ENCODE measurements at regions not wholly inside any gene's neighbourhood (a gene's known extent, or its start where the extent isn't known, plus 50 kb on each side); places are given as distances from the start of the nearest gene placed in this dataset.

- H3K79me2 ChIP-seq (ENCODE audit: low read depth) = no peaks in the 10 kb centered on the region
- no peak for TF ChIP-seq EZH2 (IDR thresholded peaks at IDR 0.05; ENCODE audit: low read depth)
- TF ChIP-seq, protein P1, sequence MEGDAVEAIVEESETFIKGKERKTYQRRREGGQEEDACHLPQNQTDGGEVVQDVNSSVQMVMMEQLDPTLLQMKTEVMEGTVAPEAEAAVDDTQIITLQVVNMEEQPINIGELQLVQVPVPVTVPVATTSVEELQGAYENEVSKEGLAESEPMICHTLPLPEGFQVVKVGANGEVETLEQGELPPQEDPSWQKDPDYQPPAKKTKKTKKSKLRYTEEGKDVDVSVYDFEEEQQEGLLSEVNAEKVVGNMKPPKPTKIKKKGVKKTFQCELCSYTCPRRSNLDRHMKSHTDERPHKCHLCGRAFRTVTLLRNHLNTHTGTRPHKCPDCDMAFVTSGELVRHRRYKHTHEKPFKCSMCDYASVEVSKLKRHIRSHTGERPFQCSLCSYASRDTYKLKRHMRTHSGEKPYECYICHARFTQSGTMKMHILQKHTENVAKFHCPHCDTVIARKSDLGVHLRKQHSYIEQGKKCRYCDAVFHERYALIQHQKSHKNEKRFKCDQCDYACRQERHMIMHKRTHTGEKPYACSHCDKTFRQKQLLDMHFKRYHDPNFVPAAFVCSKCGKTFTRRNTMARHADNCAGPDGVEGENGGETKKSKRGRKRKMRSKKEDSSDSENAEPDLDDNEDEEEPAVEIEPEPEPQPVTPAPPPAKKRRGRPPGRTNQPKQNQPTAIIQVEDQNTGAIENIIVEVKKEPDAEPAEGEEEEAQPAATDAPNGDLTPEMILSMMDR (conservative IDR thresholded peaks at IDR 0.05) = no peak
- intact Hi-C loops (cut with micrococcal nuclease; ENCODE audit: unreplicated experiment) = no loop called here
- no peaks in the 10 kb centered on the region for H3K9me2 ChIP-seq (ENCODE audit: insufficient read depth)
- H2AFZ ChIP-seq = no peak overlapping the region
- H3K9me3 ChIP-seq (ENCODE audit: insufficient read depth, low read depth) = peaks cover 3% of the 10 kb centered on the region; the same call in 1 of the 2 replicates
- no peak overlapping the region for H3K4me3 ChIP-seq
- BruUV-seq (replicated peaks) = no TSS peak
- no peak overlapping the region for H3K27ac ChIP-seq
- ChIA-PET POLR2A (ENCODE audit: unreplicated experiment) (no interaction called here), CTCF (no interaction called here)
- no peaks in the 10 kb centered on the region; the same call in 1 of the 2 replicates for H4K20me1 ChIP-seq (ENCODE audit: insufficient read depth)
- no peaks in the 10 kb centered on the region for H3F3A ChIP-seq (ENCODE audit: insufficient read depth, low read depth)
- H3K27me3 ChIP-seq (ENCODE audit: insufficient read depth, low read depth) = peaks cover 60% of the 10 kb centered on the region
- H3K36me3 ChIP-seq (ENCODE audit: low read depth) = no peaks in the 10 kb centered on the region
- no peak overlapping the region for H3K4me2 ChIP-seq
- H3K4me1 ChIP-seq (replicated peaks; ENCODE audit: insufficient read depth) = no peaks in the 10 kb centered on the region
- no peak for DNase-seq
These were observed 205.6 kb downstream of the RHOU start for GRCh38 chr1:228940926-228941325.

DNA sequence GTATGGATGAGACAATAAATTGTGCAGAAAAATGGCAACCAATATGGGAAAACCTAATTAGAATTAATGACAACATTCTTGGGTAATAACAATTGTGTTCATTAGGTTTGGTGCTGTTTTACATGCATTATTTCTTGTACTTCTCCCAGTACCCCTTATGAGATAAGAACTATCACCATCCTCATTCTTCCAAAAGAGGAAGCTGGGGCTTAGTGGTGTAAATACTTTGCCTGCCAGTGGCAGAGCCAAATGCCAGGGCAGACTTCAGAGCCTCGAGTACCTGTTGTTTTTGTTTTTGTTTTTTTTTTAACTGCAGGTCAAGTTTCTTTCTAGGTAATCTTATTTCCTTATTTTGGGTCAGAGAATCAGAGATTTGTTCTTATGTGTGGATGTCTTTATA, 206.4 kb downstream of the RHOU start:
- no peaks in the 10 kb centered on the region for H3K36me3 ChIP-seq (ENCODE audit: low read depth)
- no peak overlapping the region for H3K27ac ChIP-seq
- H3K9me3 ChIP-seq (ENCODE audit: insufficient read depth, low read depth) = peaks cover 3% of the 10 kb centered on the region; the same call in 1 of the 2 replicates
- ChIA-PET POLR2A (ENCODE audit: unreplicated experiment) (no interaction called here), CTCF (no interaction called here)
- no peak overlapping the region for H3K4me2 ChIP-seq
- H3F3A ChIP-seq (ENCODE audit: insufficient read depth, low read depth) = no peaks in the 10 kb centered on the region
- H3K4me1 ChIP-seq (replicated peaks; ENCODE audit: insufficient read depth) = no peaks in the 10 kb centered on the region
- no peak for DNase-seq
- H2AFZ ChIP-seq = no peak overlapping the region
- no peaks in the 10 kb centered on the region for H3K9me2 ChIP-seq (ENCODE audit: insufficient read depth)
- H3K27me3 ChIP-seq (ENCODE audit: insufficient read depth, low read depth) = peaks cover 64% of the 10 kb centered on the region
- no TSS peak for BruUV-seq (replicated peaks)
- TF ChIP-seq, protein P1 (conservative IDR thresholded peaks at IDR 0.05) = no peak
- TF ChIP-seq EZH2 (IDR thresholded peaks at IDR 0.05; ENCODE audit: low read depth) = no peak
- H4K20me1 ChIP-seq (ENCODE audit: insufficient read depth) = no peaks in the 10 kb centered on the region; the same call in 1 of the 2 replicates
- no peak overlapping the region for H3K4me3 ChIP-seq
- intact Hi-C loops (cut with micrococcal nuclease; ENCODE audit: unreplicated experiment) = no loop called here
- H3K79me2 ChIP-seq (ENCODE audit: low read depth) = no peaks in the 10 kb centered on the region

GRCh38 chr1:228943436-228943835, 208.2 kb downstream of the RHOU start:
- H3K79me2 ChIP-seq (ENCODE audit: low read depth) = no peaks in the 10 kb centered on the region
- H3K9me3 ChIP-seq (ENCODE audit: insufficient read depth, low read depth) = peaks cover 3% of the 10 kb centered on the region; the same call in 1 of the 2 replicates
- BruUV-seq (replicated peaks) = no TSS peak
- no peak overlapping the region for H3K4me2 ChIP-seq
- no peaks in the 10 kb centered on the region for H3K36me3 ChIP-seq (ENCODE audit: low read depth)
- intact Hi-C loops (cut with micrococcal nuclease; ENCODE audit: unreplicated experiment) = no loop called here
- POLR2A ChIA-PET (ENCODE audit: unreplicated experiment) = no interaction called here
- H3K9me2 ChIP-seq (ENCODE audit: insufficient read depth) = no peaks in the 10 kb centered on the region
- peaks cover 52% of the 10 kb centered on the region for H3K27me3 ChIP-seq (ENCODE audit: insufficient read depth, low read depth)
- no peak for DNase-seq
- no peak overlapping the region for H2AFZ ChIP-seq
- H3K27ac ChIP-seq = no peak overlapping the region
- CTCF ChIA-PET = no interaction called here
- H3K4me3 ChIP-seq = no peak overlapping the region
- TF ChIP-seq EZH2 (IDR thresholded peaks at IDR 0.05; ENCODE audit: low read depth) = no peak
- TF ChIP-seq, protein P1 (conservative IDR thresholded peaks at IDR 0.05) = no peak
- no peaks in the 10 kb centered on the region for H3F3A ChIP-seq (ENCODE audit: insufficient read depth, low read depth)
- no peaks in the 10 kb centered on the region; the same call in 1 of the 2 replicates for H4K20me1 ChIP-seq (ENCODE audit: insufficient read depth)
- H3K4me1 ChIP-seq (replicated peaks; ENCODE audit: insufficient read depth) = no peaks in the 10 kb centered on the region

Data from PC-9 (cell line).